Stimulated activated CD4-positive, alpha-beta T cell treated with anti-CD3 and anti-CD28 coated beads, Interleukin-1b, Interleukin-23, amount 100 ng/mL, for 4 hours (primary cell): ENCODE measurements at regions not wholly inside any gene's neighbourhood (a gene's known extent, or its start where the extent isn't known, plus 50 kb on each side); places are given as distances from the start of the nearest gene placed in this dataset.

Experiments
- DNase-seq, 2 donors: peaks; one replicate each; pipeline ENCODE4 v3.0.0-alpha.2; 2020; ENCODE audit warnings: low read depth in 2 of 2

DNA sequence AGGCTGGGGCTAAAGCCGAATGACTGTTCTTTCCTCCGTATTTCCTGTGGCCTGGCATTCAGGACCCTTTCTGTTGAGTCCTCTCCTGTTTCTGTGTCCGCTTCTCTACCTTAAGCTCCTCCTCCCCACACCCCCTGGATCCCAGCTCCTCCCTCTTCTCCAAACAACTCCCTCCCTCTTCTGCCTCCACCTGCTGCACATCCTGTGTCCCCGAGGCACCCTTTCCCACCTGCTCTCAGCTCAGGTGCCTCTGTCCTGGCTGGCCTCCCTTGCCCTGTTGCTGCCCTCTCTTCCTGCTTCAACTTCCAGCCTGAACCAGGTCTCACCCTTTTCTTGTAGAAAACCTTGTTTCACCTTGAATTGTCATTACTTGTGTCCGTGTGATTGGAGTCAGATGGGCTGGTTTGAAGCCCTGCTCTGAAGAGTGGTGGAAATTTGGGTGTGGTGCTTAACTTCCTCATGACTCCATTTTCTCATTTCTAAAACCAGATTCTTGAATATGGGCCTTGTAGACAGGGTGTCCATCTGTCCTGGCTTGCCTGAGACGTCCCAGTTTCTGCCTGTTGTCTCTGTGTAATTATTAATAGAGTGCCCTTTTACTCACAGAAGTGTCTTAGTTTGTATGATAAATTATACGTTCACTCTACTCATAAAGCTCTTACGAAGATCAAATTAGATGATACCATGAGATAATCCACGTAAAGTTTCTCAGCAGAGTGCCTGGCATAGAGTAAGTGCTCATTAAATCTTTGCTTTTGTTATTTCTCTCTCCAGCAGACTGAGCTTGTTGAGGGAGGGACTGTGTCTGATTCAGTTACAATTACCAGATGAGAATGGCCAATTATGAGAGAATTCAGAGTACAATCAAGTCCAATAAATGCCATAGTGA lies 58.9 kb upstream of the TRABD2B start:
- DNase-seq = no peak

DNA sequence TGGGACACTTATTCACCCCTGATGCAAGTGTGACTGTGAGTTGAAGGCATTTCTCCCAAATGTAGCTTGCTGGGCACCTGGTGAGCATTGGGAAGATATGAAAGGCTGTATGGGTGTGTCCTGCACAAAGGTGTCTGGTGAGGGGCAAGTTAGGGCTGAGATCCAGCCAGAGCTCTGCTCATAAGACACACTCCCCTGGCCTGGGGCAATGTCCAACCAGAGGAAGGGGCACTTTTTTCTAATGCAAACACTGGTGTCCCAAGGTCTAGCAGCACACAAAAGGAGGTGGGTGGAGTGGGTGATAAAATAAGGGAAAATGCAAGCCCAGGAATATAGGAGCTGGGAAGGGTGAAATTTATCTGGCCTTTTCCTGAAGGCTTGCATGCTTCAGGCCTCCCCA lies 57.0 kb upstream of the TRABD2B start:
- DNase-seq = no peak

DNA sequence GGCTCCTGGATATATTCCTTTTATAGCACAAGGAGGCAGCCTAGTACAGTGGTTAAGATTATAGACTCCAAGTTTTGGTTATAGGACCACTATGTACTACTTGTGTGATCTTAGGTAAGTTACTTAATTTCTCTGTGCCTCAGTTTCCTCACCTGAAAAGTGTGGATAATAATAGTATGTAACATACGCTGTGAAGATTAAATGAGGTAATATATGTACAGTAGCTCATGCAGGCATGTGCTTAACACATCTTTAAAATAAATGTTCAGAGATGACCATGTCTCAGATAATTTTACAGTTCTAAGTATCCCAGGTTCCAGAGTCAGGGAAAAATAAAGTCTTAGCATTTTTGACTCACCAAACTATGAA lies 55.7 kb upstream of the TRABD2B start:
- no peak for DNase-seq

DNA sequence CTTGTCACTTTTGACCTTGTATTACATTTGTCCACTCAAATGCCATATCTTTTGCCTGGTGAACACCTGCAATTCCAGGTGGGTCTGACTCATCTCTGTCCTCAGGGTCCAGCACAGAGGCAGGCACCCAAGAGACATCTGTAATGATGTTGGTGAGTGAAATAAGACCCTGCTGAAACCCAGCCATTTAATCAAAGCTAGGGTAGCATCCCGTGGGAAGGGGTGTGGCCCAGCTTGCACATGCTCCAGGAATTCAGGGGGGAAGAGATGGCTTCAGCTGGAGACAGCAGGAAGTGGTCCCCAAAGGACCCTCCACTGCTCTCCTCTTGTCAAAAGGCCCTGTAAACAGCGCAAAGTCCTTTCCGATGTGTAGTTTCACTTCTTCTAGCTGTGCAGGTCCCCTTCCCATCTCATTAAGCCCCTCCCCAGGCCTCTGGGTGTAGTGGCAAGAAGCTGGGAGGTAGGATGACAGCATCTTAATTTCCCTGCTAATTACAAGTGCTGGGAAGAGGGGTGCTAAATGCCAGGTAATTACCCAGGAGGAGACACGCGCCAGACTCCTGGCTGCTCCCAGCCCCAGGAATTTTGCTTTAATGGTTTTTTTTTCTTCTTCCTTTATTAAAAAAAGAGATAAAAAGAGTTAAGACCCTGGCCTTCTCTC lies 54.4 kb upstream of the TRABD2B start:
- no peak for DNase-seq

DNA sequence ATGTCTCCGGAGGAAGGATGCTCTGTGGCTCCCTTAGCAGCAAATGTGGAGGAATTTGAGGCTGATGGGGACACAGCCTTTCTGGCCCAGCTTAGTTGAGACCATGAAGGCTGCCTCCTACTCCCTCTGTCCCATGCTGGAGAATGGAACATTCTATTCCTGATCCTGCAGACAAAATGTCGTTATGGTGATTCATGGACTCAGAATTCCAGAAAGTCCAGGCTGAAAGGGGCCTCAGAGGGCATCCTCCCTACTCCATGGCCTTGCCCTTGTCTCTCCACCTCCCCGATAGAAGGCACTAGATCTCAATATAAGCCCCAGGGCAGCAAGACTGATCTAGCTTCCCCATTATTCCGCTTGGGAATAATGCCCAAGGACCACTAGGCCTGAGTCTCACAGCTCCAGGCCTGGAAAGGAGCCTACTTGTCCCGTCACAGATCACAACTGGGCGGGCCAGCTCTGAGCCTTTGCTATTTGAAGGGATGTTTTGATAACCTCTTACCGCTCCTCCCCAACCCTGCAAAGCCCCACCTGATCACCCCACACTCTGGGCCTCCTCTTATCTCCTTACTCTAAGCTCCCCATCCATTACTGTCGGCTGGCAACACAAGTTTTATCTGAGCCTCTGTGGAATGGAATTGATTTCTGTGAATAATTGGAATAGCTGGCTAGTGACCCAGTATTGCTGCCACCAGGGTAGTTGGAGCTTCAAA lies 52.8 kb upstream of the TRABD2B start:
- DNase-seq = no peak

DNA sequence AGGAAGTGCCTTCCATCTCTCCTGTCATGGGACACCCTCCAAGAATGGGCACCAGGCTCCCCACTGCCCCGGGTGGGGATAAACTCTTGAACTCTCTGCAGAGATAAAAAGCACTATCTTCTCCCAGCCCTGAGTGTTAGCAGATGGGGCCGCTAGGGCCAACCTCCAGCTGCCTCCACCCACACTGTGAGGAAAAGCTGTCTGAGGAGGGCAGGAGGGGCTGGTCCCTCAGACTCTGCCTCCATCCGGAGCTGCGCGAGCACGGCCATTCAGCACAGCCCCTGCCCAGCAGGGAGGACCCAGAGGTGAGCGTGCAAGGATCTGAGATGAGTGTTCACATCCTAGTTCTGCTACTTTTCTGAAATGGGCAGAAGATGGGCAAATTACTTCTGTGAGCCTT lies 51.8 kb upstream of the TRABD2B start:
- no peak for DNase-seq

DNA sequence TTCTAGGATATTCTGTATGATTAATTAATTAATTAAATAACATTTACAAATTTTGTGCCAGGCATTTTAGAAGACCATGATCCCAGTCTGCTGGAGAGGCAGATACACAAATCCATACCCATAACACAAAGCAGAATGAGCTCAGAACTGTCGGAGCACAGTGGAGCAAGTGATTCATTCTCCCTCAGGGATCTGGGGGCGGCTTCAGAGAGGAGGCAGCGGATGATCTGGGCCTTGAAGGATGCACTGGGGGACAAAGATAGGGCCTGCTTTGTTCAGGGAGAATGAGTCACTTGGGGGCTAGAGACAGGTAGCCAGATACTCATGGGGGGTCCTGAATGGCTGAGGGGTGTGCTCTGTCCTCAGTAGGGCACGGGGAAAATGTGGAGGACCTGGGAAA lies 50.9 kb upstream of the TRABD2B start:
- DNase-seq = no peak

DNA sequence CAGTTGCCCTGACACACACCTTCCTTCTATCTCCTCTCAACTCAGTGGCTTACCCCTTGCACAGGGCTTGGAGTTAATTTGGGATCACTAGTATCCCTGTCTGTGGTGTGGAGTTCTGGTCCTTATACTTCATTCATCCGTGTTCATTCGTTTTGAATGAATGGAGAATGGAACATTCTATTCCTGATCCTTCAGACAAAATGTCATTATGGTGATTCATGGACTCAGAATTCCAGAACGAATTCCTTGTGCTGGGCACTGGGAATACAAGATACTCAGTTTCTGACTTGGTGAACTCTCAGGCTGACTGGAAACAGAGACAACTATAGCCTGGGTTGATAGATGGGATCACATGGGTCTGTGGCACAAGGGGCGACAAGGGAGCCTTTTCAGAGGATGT lies 49.9 kb upstream of the TRABD2B start:
- no peak for DNase-seq
